ENCODE measurements at regions not wholly inside any gene's neighbourhood (a gene's known extent, or its start where the extent isn't known, plus 50 kb on each side); places are given as distances from the start of the nearest gene placed in this dataset.

DNA sequence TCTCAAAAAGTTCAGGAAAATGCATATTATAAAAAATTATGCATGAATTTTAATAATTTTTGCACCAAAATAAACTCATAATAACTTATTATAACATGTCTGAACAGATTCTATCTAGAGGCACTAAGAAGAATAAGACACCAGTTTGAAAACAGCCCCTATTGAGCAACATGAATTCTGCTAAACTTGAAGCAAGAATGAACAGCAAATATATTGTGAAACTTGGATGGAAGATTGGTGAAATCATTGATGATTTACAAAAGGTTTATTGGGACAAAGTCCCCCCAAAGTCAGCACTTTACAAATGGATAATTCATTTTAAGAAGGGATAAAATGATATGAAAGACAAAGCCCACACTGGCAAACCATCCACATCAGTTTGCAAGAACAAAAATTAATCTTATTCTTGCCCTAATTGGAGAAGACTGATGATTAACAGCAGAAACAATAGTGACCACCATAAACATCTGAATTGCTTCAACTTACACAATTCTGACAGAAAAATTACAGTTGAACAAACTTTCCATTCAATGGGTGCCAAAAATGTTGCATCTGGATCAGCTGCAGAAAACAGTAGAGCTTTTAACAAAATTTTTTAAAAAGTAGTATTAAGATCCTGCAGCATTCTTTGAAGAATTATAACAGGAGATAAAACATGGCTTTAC lies 257.5 kb upstream of the FAT3 start:
- in situ Hi-C loops (cut with MboI; ENCODE audit: low sequenced_read_pairs): no loop called here
- CTCF ChIA-PET: no interaction called here
- no peaks in the 10 kb centered on the region for H3K27me3 ChIP-seq (ENCODE audit: control insufficient read depth, insufficient read depth, low read length)
- intact Hi-C loops (cut with micrococcal nuclease): no loop called here
- H4K5ac ChIP-seq (ENCODE audit: low read depth, low read length): no peak overlapping the region
- no peaks in the 10 kb centered on the region for H3K79me1 ChIP-seq (ENCODE audit: low read depth in 1 of 2, low read length in 2 of 2)
- no peak overlapping the region for H2BK15ac ChIP-seq (ENCODE audit: low read depth, low read length)
- H3K14ac ChIP-seq (replicated peaks; ENCODE audit: low read depth, low read length): no peak overlapping the region
- H3K4me2 ChIP-seq (ENCODE audit: low read depth, low read length): no peak overlapping the region
- no peak overlapping the region for H2AK5ac ChIP-seq (ENCODE audit: low read depth, low read length)
- no peak overlapping the region for H3K9ac ChIP-seq (ENCODE audit: low read depth, low read length)
- TF ChIP-seq CTCF (conservative IDR thresholded peaks at IDR 0.05; ENCODE audit: low read depth, low read length) (no peak), RFX5 (IDR thresholded peaks at IDR 0.05; ENCODE audit: low read depth, low read length) (no peak), MAFK (IDR thresholded peaks at IDR 0.05; ENCODE audit: low read depth, low read length) (no peak), RCOR1 (IDR thresholded peaks at IDR 0.05; ENCODE audit: insufficient replicate concordance, low read length) (no peak), NFE2L2 (IDR thresholded peaks at IDR 0.05; ENCODE audit: low read depth, low read length) (no peak), BHLHE40 (IDR thresholded peaks at IDR 0.05; ENCODE audit: low read depth, low read length) (no peak), RAD21 (IDR thresholded peaks at IDR 0.05; ENCODE audit: low read length) (no peak), USF2 (IDR thresholded peaks at IDR 0.05; ENCODE audit: low read depth, low read length) (no peak)
- TF ChIP-seq, protein P1, sequence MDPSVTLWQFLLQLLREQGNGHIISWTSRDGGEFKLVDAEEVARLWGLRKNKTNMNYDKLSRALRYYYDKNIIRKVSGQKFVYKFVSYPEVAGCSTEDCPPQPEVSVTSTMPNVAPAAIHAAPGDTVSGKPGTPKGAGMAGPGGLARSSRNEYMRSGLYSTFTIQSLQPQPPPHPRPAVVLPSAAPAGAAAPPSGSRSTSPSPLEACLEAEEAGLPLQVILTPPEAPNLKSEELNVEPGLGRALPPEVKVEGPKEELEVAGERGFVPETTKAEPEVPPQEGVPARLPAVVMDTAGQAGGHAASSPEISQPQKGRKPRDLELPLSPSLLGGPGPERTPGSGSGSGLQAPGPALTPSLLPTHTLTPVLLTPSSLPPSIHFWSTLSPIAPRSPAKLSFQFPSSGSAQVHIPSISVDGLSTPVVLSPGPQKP (IDR thresholded peaks at IDR 0.05; ENCODE audit: borderline replicate concordance, low read depth, low read length): no peak
- POLR2A ChIA-PET (ENCODE audit: unreplicated experiment): no interaction called here
- H3K23ac ChIP-seq (ENCODE audit: low read depth, low read length): no peak overlapping the region
- no peaks in the 10 kb centered on the region for H3K36me3 ChIP-seq (ENCODE audit: control insufficient read depth, insufficient read depth, low read length)
- no peak overlapping the region for H4K91ac ChIP-seq (ENCODE audit: insufficient read depth, low read depth, low read length)
- H3K4me3 ChIP-seq (ENCODE audit: insufficient read depth, low read depth, low read length): no peak overlapping the region
- no peak overlapping the region for H2AK9ac ChIP-seq (replicated peaks; ENCODE audit: low read depth, low read length, poor library complexity)
- H3K9me3 ChIP-seq (ENCODE audit: control insufficient read depth, insufficient read depth, low read length): peaks cover 3% of the 10 kb centered on the region; the same call in 1 of the 2 replicates
- BruUV-seq (replicated peaks): no TSS peak
- no peak overlapping the region for H4K8ac ChIP-seq (ENCODE audit: low read depth in 2 of 2, low read length in 2 of 2)
- dilution Hi-C loops (cut with HindIII; ENCODE audit: low sequenced_read_pairs, unreplicated experiment): no loop called here
- H3K4ac ChIP-seq (ENCODE audit: low read depth, low read length): no peak overlapping the region
- DNase-seq (no peak), ATAC-seq (ENCODE audit: low read depth) (no peak)
- no peaks in the 10 kb centered on the region for H3K9me1 ChIP-seq (ENCODE audit: insufficient read depth, low read length)
- H2AFZ ChIP-seq (replicated peaks; ENCODE audit: low read length, poor library complexity): no peak overlapping the region
- no peak overlapping the region for H2BK5ac ChIP-seq (ENCODE audit: low read depth, low read length, poor library complexity, severe bottlenecking)
- no peak overlapping the region for H2BK120ac ChIP-seq (ENCODE audit: low read depth, low read length)
- H4K20me1 ChIP-seq (ENCODE audit: insufficient read depth, low read length): no peaks in the 10 kb centered on the region
- H3K27ac ChIP-seq (ENCODE audit: insufficient read depth, low read length): no peak overlapping the region
- no peak overlapping the region for H2BK20ac ChIP-seq (ENCODE audit: low read depth, low read length)
- H3K56ac ChIP-seq (ENCODE audit: extremely low read depth, insufficient read depth, low read length): no peak overlapping the region
- H3K18ac ChIP-seq (ENCODE audit: low read depth, low read length): no peak overlapping the region
- no peaks in the 10 kb centered on the region for H3K4me1 ChIP-seq (ENCODE audit: control insufficient read depth, insufficient read depth, low read length)

Measured in IMR-90 (cell line).